B cell (primary cell): ENCODE measurements at regions not wholly inside any gene's neighbourhood (a gene's known extent, or its start where the extent isn't known, plus 50 kb on each side); places are given as distances from the start of the nearest gene placed in this dataset.

Source experiments
- ATAC-seq: fragments of 200-7000 bp; cut with Tn5 transposase; one replicate; pipeline ENCODE4 v1.10.0; 2021; ENCODE audit warnings: low read depth, mild to moderate bottlenecking, moderate number of reproducible peaks, moderate library complexity
- CTCF ChIA-PET: fragments of 350-600 bp; sonication (Branson Sonifier 250); formaldehyde crosslinking; loops from one replicate; lab custom pipeline; 2021; ENCODE audit warnings: antibody characterized with exemption, inconsistent platforms; lab: Charles Lee
- POLR2A ChIA-PET: fragments of 350-600 bp; sonication (Branson Sonifier 250); formaldehyde crosslinking; loops from one replicate; lab custom pipeline; 2021; ENCODE audit warnings: antibody characterized with exemption; lab: Charles Lee
- DNase-seq: peaks from one replicate; pipeline ENCODE4 v3.0.0; 2013
- H2AFZ ChIP-seq: 2 replicates; pipeline ENCODE4 v1.6.1; 2012; ENCODE audit warnings: mild to moderate bottlenecking, low read depth, low read length; ENCODE audit not compliant: insufficient read depth, poor library complexity, severe bottlenecking
- H3K27ac ChIP-seq, 2 donors: 1 replicate in 1 of 2; 2 replicates in 1 of 2; pipeline ENCODE4 v1.5.1; 2012 to 2013; ENCODE audit warnings: low read length in 2 of 2, mild to moderate bottlenecking in 2 of 2, moderate library complexity in 1 of 2
- H3K27me3 ChIP-seq, 4 experiments: fragments of 200-600 bp in 1 of 4; sonication (generic) in 1 of 4; replicated peaks in 1 of 4; 1 replicate in 2 of 4; 2 replicates in 2 of 4; pipeline versions ENCODE4 v1.6.1 to v1.7.0; 2013 to 2016; ENCODE audit warnings: low read length in 3 of 4, mild to moderate bottlenecking in 2 of 4, mixed read lengths in 1 of 4, moderate library complexity in 1 of 4; ENCODE audit not compliant: insufficient read depth in 4 of 4, control insufficient read depth in 3 of 4; ENCODE audit errors: control extremely low read depth in 1 of 4
- H3K36me3 ChIP-seq, 2 experiments: replicated peaks in 1 of 2; 1 replicate in 1 of 2; 2 replicates in 1 of 2; pipeline versions ENCODE4 v1.6.1 to v1.7.1; 2013; ENCODE audit warnings: low read length in 1 of 2; ENCODE audit not compliant: insufficient read depth in 2 of 2, control insufficient read depth in 1 of 2; ENCODE audit errors: control extremely low read depth in 1 of 2, extremely low read depth in 1 of 2
- H3K4me1 ChIP-seq, 2 donors: fragments of 200-600 bp in 1 of 2; sonication (generic) in 1 of 2; 1 replicate in 1 of 2; 2 replicates in 1 of 2; pipeline versions ENCODE4 v1.5.1 to v1.6.1; 2013 to 2017; ENCODE audit warnings: low read length in 2 of 2; ENCODE audit not compliant: control insufficient read depth in 2 of 2, insufficient read depth in 2 of 2
- H3K4me2 ChIP-seq: replicated peaks from 2 replicates; pipeline ENCODE3; 2012; ENCODE audit warnings: mild to moderate bottlenecking, low read depth, low read length; ENCODE audit not compliant: poor library complexity, severe bottlenecking
- H3K4me3 ChIP-seq, 5 experiments: fragments of 200-600 bp in 1 of 5; sonication (generic) in 1 of 5; 1 replicate in 3 of 5; 2 replicates in 2 of 5; pipeline versions ENCODE4 v1.5.1 to v1.7.0; 2011 to 2016; ENCODE audit warnings: low read length in 4 of 5, mild to moderate bottlenecking in 4 of 5, low read depth in 2 of 5, control low read depth in 1 of 5, moderate library complexity in 1 of 5; ENCODE audit not compliant: insufficient read depth in 1 of 5; ENCODE audit errors: control extremely low read depth in 1 of 5, extremely low read depth in 1 of 5
- H3K79me2 ChIP-seq: fragments of 200-600 bp; sonication (generic); one replicate; pipeline ENCODE4 v1.6.0; 2016; ENCODE audit warnings: low read length; ENCODE audit not compliant: control insufficient read depth, insufficient read depth
- H3K9ac ChIP-seq: fragments of 200-600 bp; sonication (generic); 2 replicates; pipeline ENCODE4 v1.6.1; 2017; ENCODE audit warnings: mild to moderate bottlenecking, low read length, moderate library complexity
- H3K9me3 ChIP-seq, 3 donors: one replicate each; pipeline versions ENCODE4 v1.6.1 to v1.7.1; 2013; ENCODE audit warnings: low read length in 2 of 3; ENCODE audit not compliant: control insufficient read depth in 2 of 3, insufficient read depth in 1 of 3; ENCODE audit errors: control extremely low read depth in 1 of 3
- H4K20me1 ChIP-seq: 2 replicates; pipeline ENCODE4 v1.6.0; 2012; ENCODE audit warnings: mild to moderate bottlenecking, low read length; ENCODE audit not compliant: insufficient read depth, control insufficient read depth, poor library complexity, severe bottlenecking
- H3K27ac Mint-ChIP-seq: one replicate; pipeline ENCODE4 v1.8.0; 2021; ENCODE audit warnings: mixed read lengths
- H3K27me3 Mint-ChIP-seq: one replicate; pipeline ENCODE4 v1.8.0; 2021; ENCODE audit warnings: mixed read lengths
- H3K4me1 Mint-ChIP-seq: one replicate; pipeline ENCODE4 v1.8.0; 2021; ENCODE audit warnings: mixed read lengths
- H3K4me3 Mint-ChIP-seq: one replicate; pipeline ENCODE4 v1.8.0; 2021; ENCODE audit warnings: mixed read lengths
- H3K9me3 Mint-ChIP-seq: one replicate; pipeline ENCODE4 v1.8.0; 2022; ENCODE audit warnings: mixed read lengths; ENCODE audit not compliant: insufficient read depth
- EZH2 ChIP-seq: IDR thresholded peaks from 2 replicates; pipeline ENCODE4 v1.6.1; 2012; ENCODE audit warnings: borderline replicate concordance, low read depth, mild to moderate bottlenecking, moderate library complexity, low read length; ENCODE audit not compliant: insufficient read depth, poor library complexity, severe bottlenecking
- WGBS: methylation state at CpG from one replicate; pipeline ENCODE4 v1.1.5; 2013; ENCODE audit warnings: missing lambda C conversion rate; ENCODE audit not compliant: insufficient coverage; 5-methylcytosine and 5-hydroxymethylcytosine counted together
- intact Hi-C: fragments of 100-400 bp; cut with micrococcal nuclease; formaldehyde crosslinking; loops from one replicate; pipeline ENCODE4 v1.10.0; 2022
- TF ChIP-seq, protein P1 (sequence below): fragments of 200-600 bp; IDR thresholded peaks from one replicate; pipeline ENCODE4 v1.8.0; 2022; ENCODE audit warnings: antibody characterized with exemption, mild to moderate bottlenecking

DNA sequence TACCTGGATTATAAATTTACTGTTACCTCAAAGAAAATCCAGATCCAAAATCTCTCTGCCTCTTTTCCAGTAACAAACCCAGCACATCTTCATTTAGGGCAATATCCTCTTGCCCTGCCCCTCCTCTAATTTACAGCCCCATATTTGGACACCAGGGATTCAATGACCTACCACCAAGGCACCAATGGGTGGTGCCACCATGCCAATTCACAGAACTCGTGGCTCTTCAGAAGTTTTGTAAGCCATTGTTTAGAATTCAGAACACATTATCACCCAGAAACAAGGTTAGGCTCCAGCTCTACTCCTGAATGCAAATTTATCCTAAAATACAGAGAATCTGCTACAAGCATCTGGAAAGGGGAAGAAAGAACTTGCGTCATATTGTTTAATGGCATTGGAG is 67.8 kb upstream of the SASH1 start:
- Histone ChIP-seq H3K9me3 (peaks cover 0 to 4% (median 0%) of the 10 kb centered on the region in 3 donors), H3K36me3 (no peaks in the 10 kb centered on the region), H2AFZ (no peak overlapping the region), H4K20me1 (no peaks in the 10 kb centered on the region), H3K9ac (no peak overlapping the region), H3K4me1 (no peaks in the 10 kb centered on the region), H3K4me2 (no peak overlapping the region), H3K4me3 (no peak overlapping the region), H3K79me2 (no peaks in the 10 kb centered on the region), H3K27me3 (no peaks in the 10 kb centered on the region), H3K27ac (no peak overlapping the region)
- 83% methylated on average over 1 of the region's 2 CpGs for WGBS
- ChIA-PET CTCF (no interaction called here), POLR2A (no interaction called here)
- intact Hi-C loops = no loop called here
- H3K9me3 Mint-ChIP-seq = no peaks in the 10 kb centered on the region
- ATAC-seq = no peak
- H3K4me1 Mint-ChIP-seq = no peaks in the 10 kb centered on the region
- H3K4me3 Mint-ChIP-seq = no peak overlapping the region
- TF ChIP-seq EZH2 = no peak
- TF ChIP-seq, protein P1, sequence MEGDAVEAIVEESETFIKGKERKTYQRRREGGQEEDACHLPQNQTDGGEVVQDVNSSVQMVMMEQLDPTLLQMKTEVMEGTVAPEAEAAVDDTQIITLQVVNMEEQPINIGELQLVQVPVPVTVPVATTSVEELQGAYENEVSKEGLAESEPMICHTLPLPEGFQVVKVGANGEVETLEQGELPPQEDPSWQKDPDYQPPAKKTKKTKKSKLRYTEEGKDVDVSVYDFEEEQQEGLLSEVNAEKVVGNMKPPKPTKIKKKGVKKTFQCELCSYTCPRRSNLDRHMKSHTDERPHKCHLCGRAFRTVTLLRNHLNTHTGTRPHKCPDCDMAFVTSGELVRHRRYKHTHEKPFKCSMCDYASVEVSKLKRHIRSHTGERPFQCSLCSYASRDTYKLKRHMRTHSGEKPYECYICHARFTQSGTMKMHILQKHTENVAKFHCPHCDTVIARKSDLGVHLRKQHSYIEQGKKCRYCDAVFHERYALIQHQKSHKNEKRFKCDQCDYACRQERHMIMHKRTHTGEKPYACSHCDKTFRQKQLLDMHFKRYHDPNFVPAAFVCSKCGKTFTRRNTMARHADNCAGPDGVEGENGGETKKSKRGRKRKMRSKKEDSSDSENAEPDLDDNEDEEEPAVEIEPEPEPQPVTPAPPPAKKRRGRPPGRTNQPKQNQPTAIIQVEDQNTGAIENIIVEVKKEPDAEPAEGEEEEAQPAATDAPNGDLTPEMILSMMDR = no peak
- peaks cover 7% of the 10 kb centered on the region for H3K27me3 Mint-ChIP-seq
- DNase-seq = no peak
- no peak overlapping the region for H3K27ac Mint-ChIP-seq

DNA sequence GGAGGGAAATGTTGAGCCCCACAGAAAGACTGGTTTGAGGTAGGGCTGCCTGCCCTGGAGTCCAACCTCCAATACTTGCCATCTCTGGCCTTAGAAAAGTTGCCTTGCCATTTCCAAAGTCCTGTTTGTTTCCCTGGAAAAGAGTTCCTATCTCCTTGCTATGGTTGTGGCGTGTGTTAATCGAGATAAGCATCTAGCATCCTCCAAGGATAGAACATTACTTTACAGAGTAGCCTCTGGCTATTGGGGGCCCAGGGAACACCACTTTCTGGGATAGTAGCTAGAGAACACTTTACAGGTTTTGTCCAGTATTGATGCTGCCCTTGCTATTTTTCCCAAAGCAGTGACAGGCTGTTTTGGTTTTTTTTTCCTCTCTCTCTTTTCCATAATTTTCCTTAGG is 57.4 kb upstream of the SASH1 start:
- H3K4me2 ChIP-seq = no peak overlapping the region
- Mint-ChIP-seq H3K27me3 (peaks cover 8% of the 10 kb centered on the region), H3K27ac (no peak overlapping the region), H3K9me3 (no peaks in the 10 kb centered on the region), H3K4me1 (no peaks in the 10 kb centered on the region), H3K4me3 (no peak overlapping the region)
- POLR2A ChIA-PET = no interaction called here
- no peak overlapping the region for H2AFZ ChIP-seq
- no peak overlapping the region for H3K4me3 ChIP-seq
- DNase-seq (no peak), ATAC-seq (no peak)
- H3K27ac ChIP-seq = no peak overlapping the region
- intact Hi-C loops = no loop called here
- no CpG with 5 or more reads among the region's 2 CpGs for WGBS
- no peak for TF ChIP-seq EZH2
- TF ChIP-seq, protein P1 = no peak
- no peaks in the 10 kb centered on the region for H3K36me3 ChIP-seq
- H3K9me3 ChIP-seq = peaks cover 0 to 6% (median 0%) of the 10 kb centered on the region in 3 donors
- H3K27me3 ChIP-seq = no peaks in the 10 kb centered on the region
- no peak overlapping the region for H3K9ac ChIP-seq
- no peaks in the 10 kb centered on the region for H4K20me1 ChIP-seq
- CTCF ChIA-PET = no interaction called here
- H3K4me1 ChIP-seq = no peaks in the 10 kb centered on the region
- H3K79me2 ChIP-seq = no peaks in the 10 kb centered on the region
